ENCODE measurements at regions not wholly inside any gene's neighbourhood (a gene's known extent, or its start where the extent isn't known, plus 50 kb on each side); places are given as distances from the start of the nearest gene placed in this dataset.

- peaks cover 0 to 6% of the 10 kb centered on the region in 2 donors for H3K9me3 ChIP-seq (ENCODE audit: control insufficient read depth in 2 of 2, insufficient read depth in 1 of 2, low read depth in 1 of 2, low read length in 1 of 2)
- no peaks in the 10 kb centered on the region for H3K4me1 ChIP-seq (ENCODE audit: control insufficient read depth in 2 of 2, insufficient read depth in 2 of 2, low read length in 1 of 2)
- WGBS, 2 donors, result 24 to 28% methylated on average over 1 of the region's 1 CpG
- no peak overlapping the region for H3K4me3 ChIP-seq (ENCODE audit: low read depth in 1 of 2, low read length in 2 of 2)
- H3K27me3 ChIP-seq (ENCODE audit: control insufficient read depth in 1 of 2, insufficient read depth in 2 of 2, low read length in 2 of 2), result no peaks in the 10 kb centered on the region
- no peak overlapping the region for H3K27ac ChIP-seq (ENCODE audit: low read depth in 2 of 2, low read length in 1 of 2)
- H3K36me3 ChIP-seq (ENCODE audit: control insufficient read depth in 2 of 2, insufficient read depth in 2 of 2, low read length in 1 of 2), result no peaks in the 10 kb centered on the region
These were observed 70.7 kb upstream of the ANXA10 start for GRCh38 chr4:168021666-168022065.

GRCh38 chr4:168028568-168028967 is 63.8 kb upstream of the ANXA10 start:
- no peaks in the 10 kb centered on the region for H3K9me3 ChIP-seq (ENCODE audit: control insufficient read depth in 2 of 2, insufficient read depth in 1 of 2, low read depth in 1 of 2, low read length in 1 of 2)
- 92 to 93% methylated on average over 2 of the region's 2 CpGs for WGBS, 2 donors
- H3K4me3 ChIP-seq (ENCODE audit: low read depth in 1 of 2, low read length in 2 of 2), result no peak overlapping the region
- no peaks in the 10 kb centered on the region for H3K36me3 ChIP-seq (ENCODE audit: control insufficient read depth in 2 of 2, insufficient read depth in 2 of 2, low read length in 1 of 2)
- H3K27me3 ChIP-seq (ENCODE audit: control insufficient read depth in 1 of 2, insufficient read depth in 2 of 2, low read length in 2 of 2), result no peaks in the 10 kb centered on the region
- H3K27ac ChIP-seq (ENCODE audit: low read depth in 2 of 2, low read length in 1 of 2), result no peak overlapping the region
- no peaks in the 10 kb centered on the region for H3K4me1 ChIP-seq (ENCODE audit: control insufficient read depth in 2 of 2, insufficient read depth in 2 of 2, low read length in 1 of 2)

DNA sequence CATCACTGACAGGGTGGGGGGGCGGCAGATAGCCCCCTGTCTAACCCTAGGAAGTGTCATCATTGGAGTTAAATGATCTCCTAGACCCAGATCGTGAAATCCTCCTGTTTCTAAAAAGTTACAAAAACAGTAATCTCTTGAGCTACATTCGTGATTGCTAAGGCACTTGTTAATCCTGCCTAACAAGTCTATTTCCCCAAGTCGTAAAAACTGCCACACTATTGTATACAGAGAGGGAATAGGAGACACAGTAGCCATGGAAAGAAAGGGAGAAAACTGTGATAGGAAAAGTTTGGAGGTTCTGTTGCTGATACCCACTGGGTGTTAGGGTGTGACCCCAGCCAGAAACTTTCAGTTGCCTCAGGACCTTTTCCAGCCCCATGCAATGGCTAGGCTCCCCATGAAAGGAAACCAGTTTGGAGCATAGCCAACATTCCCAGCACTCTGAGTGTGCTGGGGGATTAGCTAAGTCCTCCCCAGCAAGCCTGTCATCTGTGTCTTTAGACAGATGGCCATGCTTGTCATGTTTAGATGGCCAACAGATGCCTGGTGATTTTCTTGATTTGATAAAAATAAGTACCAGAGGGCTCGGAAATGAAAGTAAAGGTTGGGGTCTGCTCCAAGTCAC is 63.3 kb upstream of the ANXA10 start:
- 52 to 60% methylated on average over 5 of the region's 5 CpGs for WGBS, 2 donors
- no peak overlapping the region for H3K27ac ChIP-seq (ENCODE audit: low read depth in 2 of 2, low read length in 1 of 2)

DNA sequence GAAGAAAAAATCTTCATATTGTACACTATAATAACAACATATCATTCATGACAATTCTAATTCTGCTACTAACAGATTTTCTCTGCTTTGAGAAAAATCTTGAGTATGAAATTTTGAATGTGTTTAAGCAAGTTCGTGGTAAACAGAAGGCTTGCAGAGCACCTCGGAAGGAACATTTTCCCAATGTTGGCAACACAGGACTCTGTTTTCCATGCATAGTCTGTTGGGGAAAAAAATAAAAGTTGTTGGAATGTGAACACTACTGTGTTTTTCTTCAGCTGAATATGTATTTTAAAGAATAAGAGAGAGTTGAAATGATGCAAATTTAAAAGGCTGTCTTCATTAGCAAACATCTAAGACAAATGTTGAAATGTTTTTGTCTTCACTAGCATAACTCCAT is 54.7 kb upstream of the ANXA10 start:
- no peak overlapping the region for H3K4me3 ChIP-seq (ENCODE audit: low read depth in 1 of 2, low read length in 2 of 2)
- no peaks in the 10 kb centered on the region for H3K9me3 ChIP-seq (ENCODE audit: control insufficient read depth in 2 of 2, insufficient read depth in 1 of 2, low read depth in 1 of 2, low read length in 1 of 2)
- H3K27ac ChIP-seq (ENCODE audit: low read depth in 2 of 2, low read length in 1 of 2), result no peak overlapping the region
- H3K27me3 ChIP-seq (ENCODE audit: control insufficient read depth in 1 of 2, insufficient read depth in 2 of 2, low read length in 2 of 2), result no peaks in the 10 kb centered on the region
- 83 to 93% methylated on average over 2 of the region's 2 CpGs for WGBS, 2 donors
- no peaks in the 10 kb centered on the region for H3K36me3 ChIP-seq (ENCODE audit: control insufficient read depth in 2 of 2, insufficient read depth in 2 of 2, low read length in 1 of 2)
- no peaks in the 10 kb centered on the region for H3K4me1 ChIP-seq (ENCODE audit: control insufficient read depth in 2 of 2, insufficient read depth in 2 of 2, low read length in 1 of 2)

More for the DNA sequence above, 63.3 kb upstream of the ANXA10 start:
- no peaks in the 10 kb centered on the region for H3K27me3 ChIP-seq (ENCODE audit: control insufficient read depth in 1 of 2, insufficient read depth in 2 of 2, low read length in 2 of 2)
- H3K4me3 ChIP-seq (ENCODE audit: low read depth in 1 of 2, low read length in 2 of 2), result no peak overlapping the region
- no peaks in the 10 kb centered on the region for H3K9me3 ChIP-seq (ENCODE audit: control insufficient read depth in 2 of 2, insufficient read depth in 1 of 2, low read depth in 1 of 2, low read length in 1 of 2)
- no peaks in the 10 kb centered on the region for H3K36me3 ChIP-seq (ENCODE audit: control insufficient read depth in 2 of 2, insufficient read depth in 2 of 2, low read length in 1 of 2)
- no peaks in the 10 kb centered on the region for H3K4me1 ChIP-seq (ENCODE audit: control insufficient read depth in 2 of 2, insufficient read depth in 2 of 2, low read length in 1 of 2)

- H3K27ac ChIP-seq (ENCODE audit: low read depth in 2 of 2, low read length in 1 of 2), result no peak overlapping the region
- 64 to 78% methylated on average over 1 of the region's 1 CpG for WGBS, 2 donors
- no peaks in the 10 kb centered on the region for H3K9me3 ChIP-seq (ENCODE audit: control insufficient read depth in 2 of 2, insufficient read depth in 1 of 2, low read depth in 1 of 2, low read length in 1 of 2)
- H3K27me3 ChIP-seq (ENCODE audit: control insufficient read depth in 1 of 2, insufficient read depth in 2 of 2, low read length in 2 of 2), result no peaks in the 10 kb centered on the region
- no peaks in the 10 kb centered on the region for H3K4me1 ChIP-seq (ENCODE audit: control insufficient read depth in 2 of 2, insufficient read depth in 2 of 2, low read length in 1 of 2)
- H3K4me3 ChIP-seq (ENCODE audit: low read depth in 1 of 2, low read length in 2 of 2), result no peak overlapping the region
- H3K36me3 ChIP-seq (ENCODE audit: control insufficient read depth in 2 of 2, insufficient read depth in 2 of 2, low read length in 1 of 2), result no peaks in the 10 kb centered on the region
These were observed 52.7 kb upstream of the ANXA10 start for GRCh38 chr4:168039593-168039992.
